ENCODE measurements at regions not wholly inside any gene's neighbourhood (a gene's known extent, or its start where the extent isn't known, plus 50 kb on each side); places are given as distances from the start of the nearest gene placed in this dataset.

DNA sequence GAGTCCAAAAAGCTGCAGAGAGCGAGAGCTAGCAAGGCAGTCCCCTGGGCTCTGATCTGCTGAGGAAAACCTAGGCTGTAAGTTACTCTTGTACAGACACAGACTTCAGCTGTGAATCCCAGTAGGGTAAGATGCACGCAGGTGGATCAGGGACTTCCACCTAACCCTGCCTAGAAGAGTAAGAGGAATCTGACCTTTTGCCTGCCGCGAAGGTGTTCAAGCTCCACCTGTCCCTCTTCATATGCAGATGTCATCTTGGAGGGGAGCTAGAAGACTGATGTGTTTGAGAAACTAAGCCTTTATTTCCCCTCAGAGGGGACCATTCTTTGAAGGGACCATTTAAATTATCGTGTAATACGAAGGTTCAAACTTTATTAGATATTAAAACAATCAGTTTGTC, 108.6 kb upstream of the USP24 start:
- no peak for DNase-seq (ENCODE audit: low spot score)
- TF ChIP-seq, protein P1, sequence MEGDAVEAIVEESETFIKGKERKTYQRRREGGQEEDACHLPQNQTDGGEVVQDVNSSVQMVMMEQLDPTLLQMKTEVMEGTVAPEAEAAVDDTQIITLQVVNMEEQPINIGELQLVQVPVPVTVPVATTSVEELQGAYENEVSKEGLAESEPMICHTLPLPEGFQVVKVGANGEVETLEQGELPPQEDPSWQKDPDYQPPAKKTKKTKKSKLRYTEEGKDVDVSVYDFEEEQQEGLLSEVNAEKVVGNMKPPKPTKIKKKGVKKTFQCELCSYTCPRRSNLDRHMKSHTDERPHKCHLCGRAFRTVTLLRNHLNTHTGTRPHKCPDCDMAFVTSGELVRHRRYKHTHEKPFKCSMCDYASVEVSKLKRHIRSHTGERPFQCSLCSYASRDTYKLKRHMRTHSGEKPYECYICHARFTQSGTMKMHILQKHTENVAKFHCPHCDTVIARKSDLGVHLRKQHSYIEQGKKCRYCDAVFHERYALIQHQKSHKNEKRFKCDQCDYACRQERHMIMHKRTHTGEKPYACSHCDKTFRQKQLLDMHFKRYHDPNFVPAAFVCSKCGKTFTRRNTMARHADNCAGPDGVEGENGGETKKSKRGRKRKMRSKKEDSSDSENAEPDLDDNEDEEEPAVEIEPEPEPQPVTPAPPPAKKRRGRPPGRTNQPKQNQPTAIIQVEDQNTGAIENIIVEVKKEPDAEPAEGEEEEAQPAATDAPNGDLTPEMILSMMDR (IDR thresholded peaks at IDR 0.05; ENCODE audit: extremely low read depth, insufficient read depth, missing control alignments): no peak
- in situ Hi-C loops (cut with MboI; ENCODE audit: low pct_unique_long_range_greater_than_20kb, low sequenced_read_pairs, unreplicated experiment): no loop called here

DNA sequence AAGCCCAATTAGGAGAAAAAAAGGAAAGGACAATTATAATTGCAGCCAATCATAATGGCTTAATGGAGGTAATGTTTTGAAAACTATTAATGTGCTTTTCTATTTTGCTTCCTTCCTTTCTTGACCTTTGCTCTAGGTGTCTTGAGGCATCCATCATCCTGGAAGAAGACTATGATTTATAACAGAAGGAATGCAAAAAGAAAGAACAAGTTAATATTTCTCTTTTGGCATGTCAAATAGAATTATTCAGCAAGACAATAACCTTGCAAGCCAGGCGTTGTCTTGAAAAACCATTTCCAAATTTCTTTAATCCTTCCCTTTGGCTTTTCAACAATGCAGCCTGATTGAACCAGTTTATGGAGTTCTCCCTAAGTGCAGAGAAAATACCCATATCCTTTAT, 107.7 kb upstream of the USP24 start:
- TF ChIP-seq, protein P1 (IDR thresholded peaks at IDR 0.05; ENCODE audit: extremely low read depth, insufficient read depth, missing control alignments): no peak
- in situ Hi-C loops (cut with MboI; ENCODE audit: low pct_unique_long_range_greater_than_20kb, low sequenced_read_pairs, unreplicated experiment): no loop called here
- no peak for DNase-seq (ENCODE audit: low spot score)

DNA sequence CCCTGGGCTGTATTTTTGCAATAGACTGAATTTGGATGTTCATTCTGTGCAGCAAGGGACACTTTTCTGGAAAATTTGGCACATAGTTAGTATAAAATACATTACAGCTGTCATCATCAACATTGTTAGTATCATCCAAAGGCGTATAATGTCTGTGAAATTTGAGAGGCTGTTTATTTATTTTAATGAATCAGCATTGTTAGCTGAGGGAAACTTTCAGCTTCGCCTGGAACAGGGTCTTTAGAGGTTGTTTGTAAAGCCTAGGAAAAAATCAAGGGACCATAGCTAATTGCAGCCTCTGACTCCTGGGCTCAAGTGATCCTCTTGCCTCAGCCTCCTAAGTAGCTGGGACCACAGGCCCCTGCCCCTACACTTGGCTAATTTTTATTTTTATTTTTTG, 106.8 kb upstream of the USP24 start:
- TF ChIP-seq, protein P1 (IDR thresholded peaks at IDR 0.05; ENCODE audit: extremely low read depth, insufficient read depth, missing control alignments): no peak
- no peak for DNase-seq (ENCODE audit: low spot score)
- in situ Hi-C loops (cut with MboI; ENCODE audit: low pct_unique_long_range_greater_than_20kb, low sequenced_read_pairs, unreplicated experiment): no loop called here

DNA sequence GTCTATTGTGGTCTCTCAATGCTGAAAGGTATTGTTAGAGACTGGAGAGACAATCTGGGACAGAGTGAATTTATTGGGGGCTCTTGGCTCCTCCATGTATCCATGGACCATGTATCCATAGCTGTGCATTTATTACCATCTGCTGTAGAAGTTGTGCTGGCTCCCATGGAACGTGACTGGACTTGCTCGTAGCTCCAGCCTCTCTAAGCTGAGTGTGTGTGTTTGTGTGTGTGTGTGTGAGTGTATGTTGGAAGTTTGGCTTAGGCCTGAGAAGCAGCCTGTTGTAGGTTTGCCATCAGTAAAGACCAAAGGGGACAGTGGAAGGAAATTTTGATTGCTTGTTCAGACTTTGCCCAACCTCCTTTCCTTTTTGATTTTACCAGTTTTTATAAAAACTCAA, 105.7 kb upstream of the USP24 start:
- in situ Hi-C loops (cut with MboI; ENCODE audit: low pct_unique_long_range_greater_than_20kb, low sequenced_read_pairs, unreplicated experiment): no loop called here
- TF ChIP-seq, protein P1 (IDR thresholded peaks at IDR 0.05; ENCODE audit: extremely low read depth, insufficient read depth, missing control alignments): no peak
- DNase-seq (ENCODE audit: low spot score): no peak

DNA sequence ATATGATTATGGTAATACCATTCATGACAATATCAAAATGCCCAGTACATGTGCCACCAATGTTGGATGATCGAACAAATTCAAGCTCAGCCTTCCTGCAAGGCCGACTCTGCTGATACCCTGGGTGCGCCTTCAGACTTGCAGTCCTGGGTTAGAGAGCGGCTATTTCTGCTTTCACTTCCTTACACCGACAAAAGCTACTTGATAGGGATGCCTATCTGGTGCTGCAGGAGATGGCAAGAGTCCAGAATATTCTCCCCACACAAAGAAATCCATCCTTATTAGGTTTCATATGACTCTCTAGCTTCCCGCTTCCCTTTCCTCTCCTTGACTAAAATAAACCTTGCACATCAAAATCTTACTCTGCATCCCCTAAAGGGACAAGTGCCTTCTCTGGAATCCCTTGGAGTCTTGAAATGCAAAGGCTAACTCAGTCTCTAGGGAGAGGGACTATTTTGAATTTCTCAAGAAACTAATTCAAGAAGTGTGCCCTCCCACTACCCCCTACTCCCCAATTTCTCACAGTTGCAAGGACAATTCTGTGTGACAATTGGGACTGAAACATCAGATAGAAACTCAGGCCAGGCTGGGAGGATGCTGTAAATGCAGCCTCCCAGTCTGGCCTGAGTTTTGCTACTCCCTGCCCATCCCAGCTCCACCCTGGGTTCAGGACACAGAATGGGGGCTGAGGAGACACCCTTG, 103.1 kb upstream of the USP24 start:
- in situ Hi-C loops (cut with MboI; ENCODE audit: low pct_unique_long_range_greater_than_20kb, low sequenced_read_pairs, unreplicated experiment): no loop called here
- TF ChIP-seq, protein P1 (IDR thresholded peaks at IDR 0.05; ENCODE audit: extremely low read depth, insufficient read depth, missing control alignments): no peak
- DNase-seq (ENCODE audit: low spot score): no peak

DNA sequence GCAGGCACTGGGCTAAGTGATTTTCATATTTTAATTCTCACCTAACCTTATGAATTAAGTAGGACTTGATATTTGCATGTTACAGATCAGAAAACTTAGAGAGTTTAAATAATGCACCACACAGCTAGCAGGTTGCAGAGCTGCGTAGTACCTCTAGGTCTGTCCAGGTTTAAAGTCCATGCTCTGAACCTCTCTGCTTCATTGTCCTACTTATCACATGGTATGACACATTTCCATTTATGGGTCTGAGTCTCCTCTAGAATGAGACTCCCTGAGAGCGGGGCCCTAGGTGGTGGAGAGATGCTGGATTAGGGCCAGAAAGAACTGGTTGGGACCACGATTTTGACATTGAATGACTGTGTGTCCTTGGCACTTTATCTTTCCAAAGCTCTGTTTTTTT, 102.5 kb upstream of the USP24 start:
- TF ChIP-seq, protein P1 (IDR thresholded peaks at IDR 0.05; ENCODE audit: extremely low read depth, insufficient read depth, missing control alignments): no peak
- in situ Hi-C loops (cut with MboI; ENCODE audit: low pct_unique_long_range_greater_than_20kb, low sequenced_read_pairs, unreplicated experiment): no loop called here
- DNase-seq (ENCODE audit: low spot score): no peak
